Right lobe of liver (tissue), 4 donors: ENCODE measurements at regions not wholly inside any gene's neighbourhood (a gene's known extent, or its start where the extent isn't known, plus 50 kb on each side); places are given as distances from the start of the nearest gene placed in this dataset.

Experiments
- CTCF ChIP-seq, 4 donors: fragments of 200-600 bp in 3 of 4; fragments of 450-650 bp in 1 of 4; IDR thresholded peaks; one replicate each; pipeline versions ENCODE4 v1.5.1 to v1.8.0; 2016 to 2022; ENCODE audit warnings: antibody characterized with exemption in 4 of 4, mild to moderate bottlenecking in 2 of 4
- POLR2A ChIP-seq: fragments of 450-650 bp; IDR thresholded peaks from one replicate; pipeline ENCODE4 v1.6.1; 2017; ENCODE audit warnings: antibody characterized with exemption, mild to moderate bottlenecking
- donor health status: DM: no; HTN: no; CAD: no.
- donor health status: DM: no; HTN: no; CAD: no.
- donor health status: DM: no; HTN: yes; CAD: no.

GRCh38 chr13:58024103-58024502, 392.6 kb downstream of the PCDH17 start:
- TF ChIP-seq POLR2A = no peak
- no peak for TF ChIP-seq CTCF (IDR thresholded peaks at IDR 0.05)
